ENCODE measurements at regions not wholly inside any gene's neighbourhood (a gene's known extent, or its start where the extent isn't known, plus 50 kb on each side); places are given as distances from the start of the nearest gene placed in this dataset.

GRCh38 chr15:26050984-26051383 is 187.9 kb upstream of the ATP10A start:
- Histone ChIP-seq H3K9ac (ENCODE audit: low read length) (no peak overlapping the region), H3K4me1 (ENCODE audit: control insufficient read depth in 1 of 2, insufficient read depth in 2 of 2, low read length in 2 of 2) (peaks cover 2 to 6% of the 10 kb centered on the region in 2 experiments), H3K79me1 (ENCODE audit: low read length) (no peaks in the 10 kb centered on the region), H4K8ac (ENCODE audit: low read depth, low read length) (no peak overlapping the region), H3K23ac (ENCODE audit: low read length) (no peak overlapping the region), H3K4me2 (ENCODE audit: low read length) (no peak overlapping the region), H2BK120ac (ENCODE audit: insufficient read depth, low read length, poor library complexity) (no peak overlapping the region), H2AK5ac (ENCODE audit: low read length) (no peak overlapping the region), H2BK5ac (ENCODE audit: low read depth, low read length, poor library complexity) (no peak overlapping the region), H3K27ac (ENCODE audit: low read depth, low read length) (no peak overlapping the region), H3K27me3 (ENCODE audit: insufficient read depth, low read length) (no peaks in the 10 kb centered on the region), H3K9me3 (ENCODE audit: insufficient read depth, low read depth, low read length) (no peaks in the 10 kb centered on the region), H3K18ac (ENCODE audit: low read length) (no peak overlapping the region), H3K79me2 (ENCODE audit: control insufficient read depth, insufficient read depth, low read length, poor library complexity) (no peaks in the 10 kb centered on the region), H3K36me3 (ENCODE audit: control insufficient read depth in 1 of 2, insufficient read depth in 2 of 2, low read length in 2 of 2) (no peaks in the 10 kb centered on the region), H4K91ac (ENCODE audit: low read depth, low read length) (no peak overlapping the region), H3K4me3 (ENCODE audit: low read depth, low read length) (no peak overlapping the region), H4K12ac (ENCODE audit: low read depth, low read length) (no peak overlapping the region), H2AFZ (ENCODE audit: insufficient read depth, low read length, poor library complexity) (no peak overlapping the region), H2BK12ac (ENCODE audit: low read length) (no peak overlapping the region), H3K4ac (ENCODE audit: low read depth, low read length) (no peak overlapping the region), H3K14ac (ENCODE audit: low read length) (no peak overlapping the region)
- WGBS (ENCODE audit: extremely low coverage, insufficient coverage, insufficient read length), result no CpG with 5 or more reads among the region's 4 CpGs
- DNase-seq, result no peak

GRCh38 chr15:26049900-26050657 is 187.0 kb upstream of the ATP10A start:
- Histone ChIP-seq H3K4me2 (ENCODE audit: low read length) (no peak overlapping the region), H2BK5ac (ENCODE audit: low read depth, low read length, poor library complexity) (no peak overlapping the region), H3K14ac (ENCODE audit: low read length) (no peak overlapping the region), H3K36me3 (ENCODE audit: control insufficient read depth in 1 of 2, insufficient read depth in 2 of 2, low read length in 2 of 2) (no peaks in the 10 kb centered on the region), H3K9me3 (ENCODE audit: insufficient read depth, low read depth, low read length) (no peaks in the 10 kb centered on the region), H3K79me1 (ENCODE audit: low read length) (no peaks in the 10 kb centered on the region), H3K18ac (ENCODE audit: low read length) (no peak overlapping the region), H2BK120ac (ENCODE audit: insufficient read depth, low read length, poor library complexity) (no peak overlapping the region), H3K4me3 (ENCODE audit: low read depth, low read length) (no peak overlapping the region), H3K27ac (ENCODE audit: low read depth, low read length) (no peak overlapping the region), H2AFZ (ENCODE audit: insufficient read depth, low read length, poor library complexity) (no peak overlapping the region), H3K79me2 (ENCODE audit: control insufficient read depth, insufficient read depth, low read length, poor library complexity) (no peaks in the 10 kb centered on the region), H2AK5ac (ENCODE audit: low read length) (no peak overlapping the region), H4K8ac (ENCODE audit: low read depth, low read length) (no peak overlapping the region), H3K23ac (ENCODE audit: low read length) (no peak overlapping the region), H4K91ac (ENCODE audit: low read depth, low read length) (no peak overlapping the region), H3K4ac (ENCODE audit: low read depth, low read length) (no peak overlapping the region), H2BK12ac (ENCODE audit: low read length) (no peak overlapping the region), H4K12ac (ENCODE audit: low read depth, low read length) (no peak overlapping the region), H3K4me1 (ENCODE audit: control insufficient read depth in 1 of 2, insufficient read depth in 2 of 2, low read length in 2 of 2) (peaks cover 2 to 6% of the 10 kb centered on the region in 2 experiments), H3K27me3 (ENCODE audit: insufficient read depth, low read length) (no peaks in the 10 kb centered on the region), H3K9ac (ENCODE audit: low read length) (no peak overlapping the region)
- peak; percentile 46 to 77 for DNase-seq
- no CpG with 5 or more reads among the region's 9 CpGs for WGBS (ENCODE audit: extremely low coverage, insufficient coverage, insufficient read length)

- DNase-seq, result no peak
- H2BK12ac ChIP-seq (ENCODE audit: low read length), result no peak overlapping the region
- WGBS (ENCODE audit: extremely low coverage, insufficient coverage, insufficient read length), result no CpG with 5 or more reads among the region's 7 CpGs
- no peaks in the 10 kb centered on the region for H3K79me2 ChIP-seq (ENCODE audit: control insufficient read depth, insufficient read depth, low read length, poor library complexity)
- peaks cover 2 to 6% of the 10 kb centered on the region in 2 experiments for H3K4me1 ChIP-seq (ENCODE audit: control insufficient read depth in 1 of 2, insufficient read depth in 2 of 2, low read length in 2 of 2)
- no peak overlapping the region for H3K14ac ChIP-seq (ENCODE audit: low read length)
- no peak overlapping the region for H3K4ac ChIP-seq (ENCODE audit: low read depth, low read length)
- H3K9me3 ChIP-seq (ENCODE audit: insufficient read depth, low read depth, low read length), result no peaks in the 10 kb centered on the region
- no peak overlapping the region for H3K23ac ChIP-seq (ENCODE audit: low read length)
- no peak overlapping the region for H2AFZ ChIP-seq (ENCODE audit: insufficient read depth, low read length, poor library complexity)
- H4K91ac ChIP-seq (ENCODE audit: low read depth, low read length), result no peak overlapping the region
- H3K79me1 ChIP-seq (ENCODE audit: low read length), result no peaks in the 10 kb centered on the region
- H4K12ac ChIP-seq (ENCODE audit: low read depth, low read length), result no peak overlapping the region
- H3K9ac ChIP-seq (ENCODE audit: low read length), result no peak overlapping the region
- H4K8ac ChIP-seq (ENCODE audit: low read depth, low read length), result no peak overlapping the region
- H2BK5ac ChIP-seq (ENCODE audit: low read depth, low read length, poor library complexity), result no peak overlapping the region
- H3K36me3 ChIP-seq (ENCODE audit: control insufficient read depth in 1 of 2, insufficient read depth in 2 of 2, low read length in 2 of 2), result no peaks in the 10 kb centered on the region
- H3K18ac ChIP-seq (ENCODE audit: low read length), result no peak overlapping the region
- H3K4me3 ChIP-seq (ENCODE audit: low read depth, low read length), result no peak overlapping the region
- no peak overlapping the region for H3K27ac ChIP-seq (ENCODE audit: low read depth, low read length)
- H3K27me3 ChIP-seq (ENCODE audit: insufficient read depth, low read length), result no peaks in the 10 kb centered on the region
- no peak overlapping the region for H2BK120ac ChIP-seq (ENCODE audit: insufficient read depth, low read length, poor library complexity)
- H2AK5ac ChIP-seq (ENCODE audit: low read length), result no peak overlapping the region
- H3K4me2 ChIP-seq (ENCODE audit: low read length), result no peak overlapping the region
These were observed 185.5 kb upstream of the ATP10A start for GRCh38 chr15:26048669-26049068.

- Histone ChIP-seq H3K4me3 (ENCODE audit: low read depth, low read length) (no peak overlapping the region), H3K79me1 (ENCODE audit: low read length) (no peaks in the 10 kb centered on the region), H3K36me3 (ENCODE audit: control insufficient read depth in 1 of 2, insufficient read depth in 2 of 2, low read length in 2 of 2) (no peaks in the 10 kb centered on the region), H4K91ac (ENCODE audit: low read depth, low read length) (no peak overlapping the region), H2BK120ac (ENCODE audit: insufficient read depth, low read length, poor library complexity) (no peak overlapping the region), H3K4ac (ENCODE audit: low read depth, low read length) (no peak overlapping the region), H4K8ac (ENCODE audit: low read depth, low read length) (no peak overlapping the region), H2BK5ac (ENCODE audit: low read depth, low read length, poor library complexity) (no peak overlapping the region), H3K18ac (ENCODE audit: low read length) (no peak overlapping the region), H3K79me2 (ENCODE audit: control insufficient read depth, insufficient read depth, low read length, poor library complexity) (no peaks in the 10 kb centered on the region), H4K12ac (ENCODE audit: low read depth, low read length) (no peak overlapping the region), H3K4me2 (ENCODE audit: low read length) (no peak overlapping the region), H2AFZ (ENCODE audit: insufficient read depth, low read length, poor library complexity) (no peak overlapping the region), H2AK5ac (ENCODE audit: low read length) (no peak overlapping the region), H2BK12ac (ENCODE audit: low read length) (no peak overlapping the region), H3K14ac (ENCODE audit: low read length) (no peak overlapping the region), H3K23ac (ENCODE audit: low read length) (no peak overlapping the region), H3K9me3 (ENCODE audit: insufficient read depth, low read depth, low read length) (no peaks in the 10 kb centered on the region), H3K9ac (ENCODE audit: low read length) (no peak overlapping the region), H3K4me1 (ENCODE audit: control insufficient read depth in 1 of 2, insufficient read depth in 2 of 2, low read length in 2 of 2) (peaks cover 2 to 5% of the 10 kb centered on the region in 2 experiments), H3K27ac (ENCODE audit: low read depth, low read length) (no peak overlapping the region), H3K27me3 (ENCODE audit: insufficient read depth, low read length) (no peaks in the 10 kb centered on the region)
- no CpG with 5 or more reads among the region's 2 CpGs for WGBS (ENCODE audit: extremely low coverage, insufficient coverage, insufficient read length)
- DNase-seq, result no peak
These were observed 182.4 kb upstream of the ATP10A start for GRCh38 chr15:26045516-26045915.

All from trophoblast cell (in vitro differentiated cells and primary cell).